Spleen (tissue), 11 donors: ENCODE measurements at regions not wholly inside any gene's neighbourhood (a gene's known extent, or its start where the extent isn't known, plus 50 kb on each side); places are given as distances from the start of the nearest gene placed in this dataset.

ENCODE experiments used
- DNase-seq: peaks from one replicate; pipeline ENCODE4 v3.0.0-alpha.2; 2020
- H3K27ac ChIP-seq, 8 donors: fragments of 200-600 bp; sonication (generic) in 7 of 8; 1 replicate in 4 of 8; 2 replicates in 4 of 8; pipeline versions ENCODE4 v1.5.0 to v1.8.0; 2016 to 2021; ENCODE audit warnings: inconsistent platforms in 4 of 8, mild to moderate bottlenecking in 4 of 8, moderate library complexity in 1 of 8
- H3K27me3 ChIP-seq, 7 donors: fragments of 200-600 bp; sonication (generic) in 6 of 7; replicated peaks in 1 of 7; 1 replicate in 4 of 7; 2 replicates in 3 of 7; pipeline versions ENCODE4 v1.5.0 to v1.8.0; 2016 to 2021; ENCODE audit warnings: inconsistent platforms in 3 of 7, mild to moderate bottlenecking in 1 of 7
- H3K36me3 ChIP-seq, 6 donors: fragments of 200-600 bp; sonication (generic) in 5 of 6; 1 replicate in 4 of 6; 2 replicates in 2 of 6; pipeline versions ENCODE4 v1.5.0 to v1.8.0; 2016 to 2021; ENCODE audit warnings: inconsistent platforms in 2 of 6
- H3K4me1 ChIP-seq, 6 donors: fragments of 200-600 bp; sonication (generic) in 5 of 6; 1 replicate in 3 of 6; 2 replicates in 3 of 6; pipeline versions ENCODE4 v1.5.0 to v1.8.0; 2016 to 2021; ENCODE audit warnings: inconsistent platforms in 3 of 6
- H3K4me3 ChIP-seq, 8 donors: fragments of 200-600 bp; sonication (generic) in 7 of 8; 1 replicate in 4 of 8; 2 replicates in 4 of 8; pipeline versions ENCODE4 v1.5.0 to v1.8.0; 2016 to 2021; ENCODE audit warnings: inconsistent platforms in 4 of 8, mild to moderate bottlenecking in 4 of 8, moderate library complexity in 2 of 8
- H3K9me3 ChIP-seq, 8 donors: fragments of 200-600 bp; sonication (generic) in 7 of 8; 1 replicate in 4 of 8; 2 replicates in 4 of 8; pipeline versions ENCODE4 v1.5.0 to v1.8.0; 2016 to 2021; ENCODE audit warnings: inconsistent platforms in 4 of 8
- CTCF ChIP-seq, 11 experiments: fragments of 200-600 bp in 7 of 11; fragments of 450-650 bp in 4 of 11; sonication (generic) in 4 of 11; IDR thresholded peaks in 8 of 11; conservative IDR thresholded peaks in 3 of 11; 1 replicate in 7 of 11; 2 replicates in 4 of 11; pipeline versions ENCODE4 v1.4.0 to v1.8.0; 2016 to 2021; ENCODE audit warnings: antibody characterized with exemption in 11 of 11, inconsistent platforms in 4 of 11, mild to moderate bottlenecking in 1 of 11
- POLR2A ChIP-seq, 3 donors: fragments of 450-650 bp; IDR thresholded peaks; one replicate each; pipeline ENCODE4 v1.5.1; 2017; ENCODE audit warnings: antibody characterized with exemption in 3 of 3, mild to moderate bottlenecking in 1 of 3
- POLR2AphosphoS5 ChIP-seq, 3 donors: sonication (generic); formaldehyde crosslinking; IDR thresholded peaks; one replicate each; pipeline ENCODE4 v1.5.1; 2017; ENCODE audit warnings: antibody characterized with exemption in 3 of 3
- WGBS, 5 donors: extraction: QIAGEN DNeasy Blood & Tissue Kit in 3 of 5; methylation state at CpG; one replicate each; pipeline versions ENCODE4 v1.1.5 to v1.1.7; 2013 to 2018; 5-methylcytosine and 5-hydroxymethylcytosine counted together
- intact Hi-C: fragments of 100-400 bp; cut with DNase I; formaldehyde crosslinking; loops from one replicate; pipeline ENCODE4 v1.15.0; 2023; ENCODE audit warnings: low total_unique reads
- donor health status: healthy with polysubstance abuse.
- donor health status: DM: no; HTN: no; CAD: no; lungs with moderate emphysema.
- donor health status: DM: no; HTN: no; CAD: no.
- donor health status: Bipolar disorder and iron deficiency.
- donor health status: healthy.
- donor health status: DM: no; HTN: no; CAD: no.
- donor health status: DM: yes; HTN: yes; CAD: no.

DNA sequence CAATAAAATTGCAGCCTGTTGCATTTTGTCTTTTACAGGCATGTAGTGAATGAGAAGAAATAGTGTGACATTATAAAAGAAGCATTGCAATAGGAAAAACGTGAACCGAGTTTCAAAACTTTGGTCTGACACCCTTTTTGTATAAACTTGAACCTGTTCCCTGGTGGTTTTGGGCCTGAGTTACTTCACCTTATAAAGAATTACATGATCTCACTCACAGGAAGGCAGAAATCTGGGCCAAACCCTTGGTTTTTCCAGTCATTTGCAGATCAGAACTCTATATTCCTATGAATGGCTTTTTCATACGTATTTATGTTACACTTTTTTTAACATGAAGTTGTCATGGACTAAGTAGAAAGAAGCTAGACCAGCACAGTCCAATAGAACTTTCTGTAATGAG, 138.5 kb upstream of the FLRT2 start:
- Histone ChIP-seq H3K27ac (no peak overlapping the region), H3K36me3 (no peaks in the 10 kb centered on the region), H3K4me3 (no peak overlapping the region), H3K9me3 (no peaks in the 10 kb centered on the region), H3K27me3 (no peaks in the 10 kb centered on the region), H3K4me1 (no peaks in the 10 kb centered on the region)
- WGBS, 5 donors, result 84 to 93% (median 90%) methylated on average over 3 of the region's 3 CpGs
- intact Hi-C loops, result no loop called here
- no peak for DNase-seq
- TF ChIP-seq CTCF (IDR thresholded peaks at IDR 0.05 in 8 of 11, conservative IDR thresholded peaks at IDR 0.05 in 3 of 11), result no peak
- no peak for TF ChIP-seq POLR2AphosphoS5 (IDR thresholded peaks at IDR 0.05)
- no peak for TF ChIP-seq POLR2A (IDR thresholded peaks at IDR 0.05)

DNA sequence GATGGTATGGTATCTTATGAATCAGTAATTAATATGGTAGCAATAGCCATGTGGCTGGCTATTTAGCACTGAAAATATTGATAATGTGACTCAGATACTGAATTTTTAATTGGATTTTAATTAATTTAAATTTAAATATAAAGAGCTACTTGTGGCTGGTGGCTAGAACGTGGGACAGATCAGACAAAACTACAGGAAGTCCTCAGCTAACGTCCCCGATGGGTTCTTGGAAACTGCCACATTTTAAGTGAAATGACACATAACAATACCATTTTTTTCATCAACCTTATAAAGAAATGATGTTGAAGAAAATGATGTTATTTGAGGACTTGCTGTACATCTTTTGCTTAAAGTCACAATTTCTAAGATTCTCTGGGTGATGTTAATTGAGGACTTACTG, 138.1 kb upstream of the FLRT2 start:
- WGBS, 5 donors, result 27 to 43% (median 36%) methylated on average over 3 of the region's 3 CpGs
- intact Hi-C loops, result no loop called here
- no peaks in the 10 kb centered on the region for H3K9me3 ChIP-seq

GRCh38 chr14:85399186-85399585, 130.8 kb upstream of the FLRT2 start:
- no peak for DNase-seq
- H3K36me3 ChIP-seq, result no peaks in the 10 kb centered on the region
- no peak overlapping the region for H3K4me3 ChIP-seq
- intact Hi-C loops, result no loop called here
- no peaks in the 10 kb centered on the region for H3K4me1 ChIP-seq
- no peak overlapping the region for H3K27ac ChIP-seq
- H3K9me3 ChIP-seq, result no peaks in the 10 kb centered on the region
- no peaks in the 10 kb centered on the region for H3K27me3 ChIP-seq
- WGBS, 5 donors, result 74 to 82% (median 78%) methylated on average over 2 of the region's 2 CpGs
- TF ChIP-seq POLR2AphosphoS5 (IDR thresholded peaks at IDR 0.05) (no peak), POLR2A (IDR thresholded peaks at IDR 0.05) (no peak), CTCF (IDR thresholded peaks at IDR 0.05 in 8 of 11, conservative IDR thresholded peaks at IDR 0.05 in 3 of 11) (no peak)

More for the DNA sequence above, 138.1 kb upstream of the FLRT2 start:
- DNase-seq, result no peak
- Histone ChIP-seq H3K4me3 (no peak overlapping the region), H3K36me3 (no peaks in the 10 kb centered on the region), H3K27ac (no peak overlapping the region), H3K4me1 (no peaks in the 10 kb centered on the region), H3K27me3 (no peaks in the 10 kb centered on the region)
- TF ChIP-seq CTCF (IDR thresholded peaks at IDR 0.05 in 8 of 11, conservative IDR thresholded peaks at IDR 0.05 in 3 of 11) (no peak), POLR2AphosphoS5 (IDR thresholded peaks at IDR 0.05) (no peak), POLR2A (IDR thresholded peaks at IDR 0.05) (no peak)

DNA sequence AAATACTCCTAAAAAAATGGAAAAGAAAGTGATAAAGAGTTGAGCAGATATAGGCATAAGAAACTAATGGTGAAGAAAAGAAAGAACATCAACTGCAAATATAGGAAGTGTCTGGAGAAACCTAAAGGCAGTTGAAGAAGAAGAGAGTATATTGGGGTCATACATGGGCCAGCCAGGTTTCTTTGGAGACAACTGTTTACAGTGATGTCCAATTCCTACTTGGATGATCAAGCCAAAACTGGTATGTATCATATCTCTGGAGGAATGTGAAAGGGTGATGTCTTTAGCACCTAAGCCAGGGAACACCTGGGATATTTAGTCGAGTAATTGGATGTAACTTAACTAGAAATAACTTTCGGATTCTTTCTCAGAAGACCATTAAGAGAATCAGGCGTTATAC, 129.3 kb upstream of the FLRT2 start:
- WGBS, 5 donors, result 76 to 85% (median 84%) methylated on average over 3 of the region's 3 CpGs
- no peaks in the 10 kb centered on the region for H3K4me1 ChIP-seq
- TF ChIP-seq CTCF (IDR thresholded peaks at IDR 0.05 in 8 of 11, conservative IDR thresholded peaks at IDR 0.05 in 3 of 11) (no peak), POLR2A (IDR thresholded peaks at IDR 0.05) (no peak), POLR2AphosphoS5 (IDR thresholded peaks at IDR 0.05) (no peak)
- H3K9me3 ChIP-seq, result no peaks in the 10 kb centered on the region
- intact Hi-C loops, result no loop called here
- no peaks in the 10 kb centered on the region for H3K27me3 ChIP-seq
- no peak overlapping the region for H3K27ac ChIP-seq
- DNase-seq, result no peak
- no peak overlapping the region for H3K4me3 ChIP-seq
- H3K36me3 ChIP-seq, result no peaks in the 10 kb centered on the region
